HCT116 (cell line): ENCODE measurements at regions not wholly inside any gene's neighbourhood (a gene's known extent, or its start where the extent isn't known, plus 50 kb on each side); places are given as distances from the start of the nearest gene placed in this dataset.

Experiments used
- ATAC-seq: fragments of 200-7000 bp; cut with Tn5 transposase; 2 replicates; pipeline ENCODE4 v1.9.1; 2020; ENCODE audit warnings: mild to moderate bottlenecking, moderate library complexity
- BruUV-seq: library from RNA; stranded (reverse); fragments of 400-500 nt; replicated peaks from 2 replicates; lab custom pipeline; 2021; lab: Mats Ljungman, UMichigan
- CTCF ChIA-PET: fragments of 300-600 bp; sonication (Branson Sonifier 250); formaldehyde crosslinking; loops from one replicate; lab custom pipeline; 2021; ENCODE audit warnings: antibody characterized with exemption; lab: Charles Lee
- POLR2A ChIA-PET: fragments of 300-600, 350-600 bp; sonication (Branson Sonifier 250); formaldehyde crosslinking; loops from one replicate; lab custom pipeline; 2021; ENCODE audit warnings: antibody characterized with exemption; lab: Charles Lee
- RAD21 ChIA-PET, 2 experiments: fragments of 300-600 bp; sonication (Branson Sonifier 250); formaldehyde crosslinking; loops; one replicate each; lab custom pipeline; 2023; ENCODE audit warnings: low total read pairs in 2 of 2; ENCODE audit not compliant: uncharacterized antibody in 2 of 2, unreplicated experiment in 2 of 2, low non-redundant PET in 1 of 2; lab: Charles Lee
- DNase-seq: peaks from one replicate; pipeline ENCODE4 v3.0.0-alpha.2; 2010; ENCODE audit warnings: low read depth, low spot score
- H2AFZ ChIP-seq: fragments of 200-600 bp; shearing (Covaris generic), sonication (generic); 2 replicates; pipeline ENCODE4 v1.6.1; 2017; ENCODE audit warnings: low read depth, mixed run types, mixed read lengths, antibody characterized with exemption, low read length; ENCODE audit not compliant: poor library complexity, severe bottlenecking
- H3K27ac ChIP-seq: 2 replicates; pipeline ENCODE4 v1.5.1; 2012; ENCODE audit warnings: low read depth, low read length
- H3K27me3 ChIP-seq: fragments of 200-600 bp; sonication (generic); 2 replicates; pipeline ENCODE4 v1.6.1; 2016; ENCODE audit warnings: mixed run types, low read length, mixed read lengths; ENCODE audit not compliant: insufficient read depth
- H3K36me3 ChIP-seq, 2 experiments: fragments of 200-500 bp in 1 of 2; fragments of 200-600 bp in 1 of 2; sonication (Bioruptor generic) in 1 of 2; sonication (generic) in 1 of 2; 2 replicates each; pipeline versions ENCODE4 v1.5.1 to v1.6.1; 2014 to 2016; ENCODE audit warnings: low read length in 2 of 2, inconsistent platforms in 1 of 2, mixed read lengths in 1 of 2, mixed run types in 1 of 2; ENCODE audit not compliant: insufficient read depth in 2 of 2, control insufficient read depth in 1 of 2
- H3K4me1 ChIP-seq, 2 experiments: fragments of 200-600 bp in 1 of 2; sonication (generic) in 1 of 2; 2 replicates each; pipeline versions ENCODE4 v1.5.1 to v1.6.1; 2012 to 2017; ENCODE audit warnings: low read length in 2 of 2, inconsistent platforms in 1 of 2, mild to moderate bottlenecking in 1 of 2, mixed read lengths in 1 of 2, mixed run types in 1 of 2, moderate library complexity in 1 of 2; ENCODE audit not compliant: insufficient read depth in 2 of 2, control insufficient read depth in 1 of 2
- H3K4me2 ChIP-seq: fragments of 200-600 bp; sonication (generic); 2 replicates; pipeline ENCODE4 v1.6.1; 2017; ENCODE audit warnings: mixed run types, low read length, mixed read lengths
- H3K4me3 ChIP-seq, 2 experiments: fragments of 200-600 bp in 1 of 2; sonication (generic) in 1 of 2; replicated peaks in 1 of 2; 2 replicates each; pipeline ENCODE4 v1.5.1; 2011 to 2016; ENCODE audit warnings: low read length in 2 of 2, control low read depth in 1 of 2, low read depth in 1 of 2, mild to moderate bottlenecking in 1 of 2, mixed read lengths in 1 of 2, mixed run types in 1 of 2
- H3K79me2 ChIP-seq: fragments of 200-600 bp; sonication (generic); 2 replicates; pipeline ENCODE4 v1.6.1; 2017; ENCODE audit warnings: mild to moderate bottlenecking, mixed run types, low read length, moderate library complexity, mixed read lengths; ENCODE audit not compliant: insufficient read depth
- H3K9ac ChIP-seq: fragments of 200-600 bp; sonication (generic); 2 replicates; pipeline ENCODE4 v1.6.1; 2016; ENCODE audit warnings: low read length, mixed read lengths
- H3K9me2 ChIP-seq: fragments of 200-600 bp; sonication (generic), shearing (Covaris generic); 2 replicates; pipeline ENCODE4 v1.6.1; 2017; ENCODE audit warnings: mixed run types, mild to moderate bottlenecking, moderate library complexity; ENCODE audit not compliant: insufficient read depth
- H3K9me3 ChIP-seq, 2 experiments: fragments of 200-500 bp in 1 of 2; fragments of 200-600 bp in 1 of 2; sonication (Bioruptor generic) in 1 of 2; sonication (generic) in 1 of 2; 2 replicates each; pipeline ENCODE4 v1.6.1; 2014 to 2017; ENCODE audit warnings: low read length in 2 of 2, mixed read lengths in 2 of 2, inconsistent platforms in 1 of 2, low read depth in 1 of 2, mild to moderate bottlenecking in 1 of 2, mixed run types in 1 of 2, moderate library complexity in 1 of 2; ENCODE audit not compliant: control insufficient read depth in 1 of 2, insufficient read depth in 1 of 2
- H4K20me1 ChIP-seq: fragments of 200-600 bp; sonication (generic), shearing (Covaris generic); 2 replicates; pipeline ENCODE4 v1.6.1; 2017; ENCODE audit warnings: mixed run types, mild to moderate bottlenecking, moderate library complexity; ENCODE audit not compliant: insufficient read depth
- ATF3 ChIP-seq: IDR thresholded peaks from 2 replicates; pipeline ENCODE4 v1.6.1; 2012
- CBX3 ChIP-seq: IDR thresholded peaks from 2 replicates; pipeline ENCODE4 v1.6.1; 2012; ENCODE audit warnings: low read depth
- CTCF ChIP-seq, 3 experiments: fragments of 200-600 bp in 1 of 3; sonication (generic) in 1 of 3; IDR thresholded peaks in 2 of 3; conservative IDR thresholded peaks in 1 of 3; 2 replicates each; pipeline ENCODE4 v1.5.1; 2012 to 2017; ENCODE audit warnings: low read depth in 2 of 3, low read length in 2 of 3, antibody characterized with exemption in 1 of 3, borderline replicate concordance in 1 of 3, control low read depth in 1 of 3, mild to moderate bottlenecking in 1 of 3, mixed read lengths in 1 of 3, mixed run types in 1 of 3, moderate library complexity in 1 of 3; ENCODE audit not compliant: insufficient read depth in 1 of 3
- EGR1 ChIP-seq: IDR thresholded peaks from 2 replicates; pipeline ENCODE4 v1.6.1; 2012; ENCODE audit warnings: low read depth
- ELF1 ChIP-seq: IDR thresholded peaks from 2 replicates; pipeline ENCODE4 v1.6.1; 2012; ENCODE audit warnings: low read depth, borderline replicate concordance
- EZH2 ChIP-seq: fragments of 200-600 bp; sonication (generic); IDR thresholded peaks from 2 replicates; pipeline ENCODE4 v1.6.1; 2017; ENCODE audit warnings: antibody characterized with exemption, mixed run types
- EZH2phosphoT487 ChIP-seq: fragments of 200-600 bp; IDR thresholded peaks from 2 replicates; pipeline ENCODE4 v1.6.1; 2018; ENCODE audit warnings: antibody characterized with exemption, borderline replicate concordance
- FOSL1 ChIP-seq: IDR thresholded peaks from 2 replicates; pipeline ENCODE4 v1.6.1; 2012; ENCODE audit warnings: low read depth
- JUND ChIP-seq: IDR thresholded peaks from 2 replicates; pipeline ENCODE4 v1.6.1; 2012
- MAX ChIP-seq: IDR thresholded peaks from 2 replicates; pipeline ENCODE4 v1.6.1; 2012
- POLR2A ChIP-seq: IDR thresholded peaks from 2 replicates; pipeline ENCODE4 v1.7.0; 2011; ENCODE audit warnings: borderline replicate concordance; ENCODE audit not compliant: insufficient read depth, insufficient read length; ENCODE audit errors: extremely low read depth
- POLR2AphosphoS5 ChIP-seq: IDR thresholded peaks from 2 replicates; pipeline ENCODE4 v1.6.1; 2011; ENCODE audit warnings: mild to moderate bottlenecking, low read depth, low read length, moderate library complexity
- RAD21 ChIP-seq: IDR thresholded peaks from 2 replicates; pipeline ENCODE4 v1.6.1; 2012; ENCODE audit warnings: low read depth, mild to moderate bottlenecking
- REST ChIP-seq: IDR thresholded peaks from 2 replicates; pipeline ENCODE4 v1.6.1; 2012; ENCODE audit warnings: low read depth
- SIN3A ChIP-seq: IDR thresholded peaks from 2 replicates; pipeline ENCODE4 v1.6.1; 2012; ENCODE audit warnings: low read depth
- SP1 ChIP-seq: IDR thresholded peaks from 2 replicates; pipeline ENCODE4 v1.6.1; 2012; ENCODE audit warnings: low read depth
- SRF ChIP-seq: IDR thresholded peaks from 2 replicates; pipeline ENCODE4 v1.6.1; 2012; ENCODE audit warnings: low read depth
- ZBTB33 ChIP-seq: IDR thresholded peaks from 2 replicates; pipeline ENCODE4 v1.6.1; 2011; ENCODE audit warnings: mild to moderate bottlenecking, low read length, moderate library complexity; ENCODE audit not compliant: insufficient replicate concordance; ENCODE audit errors: extremely low read depth
- ZFX ChIP-seq: fragments of 450-650 bp; IDR thresholded peaks from 2 replicates; pipeline ENCODE4 v1.6.1; 2017
- ZNF274 ChIP-seq: fragments of 200-500 bp; sonication (Bioruptor generic); IDR thresholded peaks from 2 replicates; pipeline ENCODE4 v1.6.1; 2014; ENCODE audit warnings: mild to moderate bottlenecking, low read depth, low read length, inconsistent platforms
- intact Hi-C: fragments of 100-400 bp; cut with micrococcal nuclease; formaldehyde crosslinking; loops from 2 replicates; pipeline ENCODE4 v1.10.0; 2022

- CTCF ChIA-PET, result no interaction called here
Observed at GRCh38 chr2:176960736-176961520, 251.7 kb upstream of the HNRNPA3 start.

More at GRCh38 chr2:176960736-176961520, 251.7 kb upstream of the HNRNPA3 start:
- Histone ChIP-seq H4K20me1 (no peaks in the 10 kb centered on the region), H3K9me3 (no peaks in the 10 kb centered on the region), H3K4me1 (no peaks in the 10 kb centered on the region), H3K27me3 (peaks cover 62% of the 10 kb centered on the region), H3K36me3 (no peaks in the 10 kb centered on the region), H2AFZ (no peak overlapping the region), H3K4me3 (no peak overlapping the region), H3K9ac (no peak overlapping the region), H3K27ac (no peak overlapping the region), H3K79me2 (no peaks in the 10 kb centered on the region), H3K4me2 (no peak overlapping the region), H3K9me2 (no peaks in the 10 kb centered on the region)
- RAD21 ChIA-PET, result no interaction called here
- POLR2A ChIA-PET, result no interaction called here
- DNase-seq (no peak), ATAC-seq (no peak)
- intact Hi-C loops, result no loop called here
- TF ChIP-seq EGR1 (no peak), ATF3 (no peak), ZFX (no peak), JUND (no peak), EZH2 (no peak), RAD21 (no peak), SIN3A (no peak), MAX (no peak), FOSL1 (no peak), SP1 (no peak), ZNF274 (no peak), REST (no peak), EZH2phosphoT487 (no peak), ZBTB33 (no peak), CTCF (IDR thresholded peaks at IDR 0.05 in 2 of 3, conservative IDR thresholded peaks at IDR 0.05 in 1 of 3; ENCODE audit: borderline replicate concordance in 1 of 3, insufficient read depth in 1 of 3, low read depth in 2 of 3, low read length in 2 of 3) (no peak), POLR2AphosphoS5 (no peak), POLR2A (no peak), SRF (no peak), CBX3 (no peak), ELF1 (no peak)
- BruUV-seq, result no TSS peak
